K562 (cell line): ENCODE measurements at regions not wholly inside any gene's neighbourhood (a gene's known extent, or its start where the extent isn't known, plus 50 kb on each side); places are given as distances from the start of the nearest gene placed in this dataset.
A peak's percentile ranks its signal among the peaks of the same experiment; 100 is the strongest.

ENCODE experiments used
- DNMT1 ChIP-seq: fragments of 450-650 bp; IDR thresholded peaks from 2 replicates; pipeline ENCODE4 v1.6.1; 2016; ENCODE audit warnings: antibody characterized with exemption, mild to moderate bottlenecking
- KDM5B ChIP-seq: fragments of 200-600 bp; sonication (generic); IDR thresholded peaks from 2 replicates; pipeline ENCODE4 v1.6.1; 2012; ENCODE audit warnings: low read depth, mild to moderate bottlenecking, moderate library complexity, low read length, control low read depth, inconsistent platforms; ENCODE audit not compliant: insufficient replicate concordance
- MED1 ChIP-seq: sonication (generic); formaldehyde crosslinking; IDR thresholded peaks from 2 replicates; pipeline ENCODE4 v1.8.1; 2023; ENCODE audit warnings: missing genetic modification reagents, borderline replicate concordance
- NFIC ChIP-seq: fragments of 450-650 bp; IDR thresholded peaks from 2 replicates; pipeline ENCODE4 v1.6.1; 2017; ENCODE audit warnings: mild to moderate bottlenecking, inconsistent platforms
- NFRKB ChIP-seq: fragments of 450-650 bp; IDR thresholded peaks from 2 replicates; pipeline ENCODE4 v1.6.1; 2016; ENCODE audit warnings: low read depth
- PPARD ChIP-seq: fragments of 250-450 bp; sonication (Bioruptor Pico); IDR thresholded peaks from 2 replicates; pipeline ENCODE4 v1.8.0; 2022; ENCODE audit warnings: inconsistent platforms, mild to moderate bottlenecking, moderate library complexity
- RBM15 ChIP-seq: fragments of 200-400 bp; formaldehyde crosslinking; IDR thresholded peaks from 2 replicates; pipeline ENCODE4 v1.6.1; 2018; ENCODE audit warnings: mild to moderate bottlenecking, low read length, moderate library complexity; ENCODE audit not compliant: insufficient read depth
- RBM34 ChIP-seq: fragments of 200-400 bp; formaldehyde crosslinking; IDR thresholded peaks from 2 replicates; pipeline ENCODE4 v1.6.1; 2018; ENCODE audit warnings: low read length, borderline replicate concordance; ENCODE audit not compliant: insufficient read depth
- RHOXF2B ChIP-seq: fragments of 250-450 bp; sonication (Bioruptor Pico); conservative IDR thresholded peaks from 2 replicates; pipeline ENCODE4 v1.5.1; 2021
- RUNX1 ChIP-seq: sonication (generic); IDR thresholded peaks from 2 replicates; pipeline ENCODE4 v1.6.1; 2016; ENCODE audit warnings: antibody characterized with exemption, low read depth
- SAFB2 ChIP-seq: fragments of 200-400 bp; formaldehyde crosslinking; IDR thresholded peaks from 2 replicates; pipeline ENCODE4 v1.6.1; 2018; ENCODE audit warnings: borderline replicate concordance, low read length, low read depth, moderate library complexity; ENCODE audit not compliant: severe bottlenecking
- SAP30 ChIP-seq: fragments of 200-600 bp; sonication (generic); IDR thresholded peaks from 2 replicates; pipeline ENCODE4 v1.6.1; 2012; ENCODE audit warnings: borderline replicate concordance, low read depth, mild to moderate bottlenecking, moderate library complexity, low read length, control low read depth, inconsistent platforms; ENCODE audit not compliant: insufficient read depth, poor library complexity, severe bottlenecking
- ZNF699 ChIP-seq: fragments of 250-450 bp; sonication (Bioruptor Pico); IDR thresholded peaks from 2 replicates; pipeline ENCODE4 v1.8.0; 2021; ENCODE audit warnings: mild to moderate bottlenecking, moderate library complexity; ENCODE audit not compliant: insufficient replicate concordance
- TF ChIP-seq, protein P1 (sequence below): fragments of 250-450 bp; sonication (Bioruptor Pico); IDR thresholded peaks from 2 replicates; pipeline ENCODE4 v1.5.0; 2021
- TF ChIP-seq, protein P2 (sequence below), 2 experiments: IDR thresholded peaks; 2 replicates each; pipeline ENCODE4 v1.6.1; 2011; ENCODE audit warnings: borderline replicate concordance in 1 of 2, control low read depth in 1 of 2, low read depth in 1 of 2, low read length in 1 of 2, mild to moderate bottlenecking in 1 of 2, mixed read lengths in 1 of 2, moderate library complexity in 1 of 2; ENCODE audit not compliant: insufficient read depth in 1 of 2, insufficient read length in 1 of 2, poor library complexity in 1 of 2, severe bottlenecking in 1 of 2; ENCODE audit errors: extremely low read depth in 1 of 2
- TF ChIP-seq, protein P3 (sequence below): fragments of 250-450 bp; sonication (Bioruptor Pico); IDR thresholded peaks from 2 replicates; pipeline ENCODE4 v1.6.1; 2021; ENCODE audit warnings: mild to moderate bottlenecking
- TF ChIP-seq, protein P4 (sequence below): sonication (generic); formaldehyde crosslinking; IDR thresholded peaks from 2 replicates; pipeline ENCODE4 v1.8.0; 2023; ENCODE audit warnings: mild to moderate bottlenecking, missing genetic modification reagents
- TF ChIP-seq, protein P5 (sequence below): sonication (generic); formaldehyde crosslinking; IDR thresholded peaks from 2 replicates; pipeline ENCODE4 v1.8.0; 2022; ENCODE audit warnings: mild to moderate bottlenecking, missing genetic modification reagents

DNA sequence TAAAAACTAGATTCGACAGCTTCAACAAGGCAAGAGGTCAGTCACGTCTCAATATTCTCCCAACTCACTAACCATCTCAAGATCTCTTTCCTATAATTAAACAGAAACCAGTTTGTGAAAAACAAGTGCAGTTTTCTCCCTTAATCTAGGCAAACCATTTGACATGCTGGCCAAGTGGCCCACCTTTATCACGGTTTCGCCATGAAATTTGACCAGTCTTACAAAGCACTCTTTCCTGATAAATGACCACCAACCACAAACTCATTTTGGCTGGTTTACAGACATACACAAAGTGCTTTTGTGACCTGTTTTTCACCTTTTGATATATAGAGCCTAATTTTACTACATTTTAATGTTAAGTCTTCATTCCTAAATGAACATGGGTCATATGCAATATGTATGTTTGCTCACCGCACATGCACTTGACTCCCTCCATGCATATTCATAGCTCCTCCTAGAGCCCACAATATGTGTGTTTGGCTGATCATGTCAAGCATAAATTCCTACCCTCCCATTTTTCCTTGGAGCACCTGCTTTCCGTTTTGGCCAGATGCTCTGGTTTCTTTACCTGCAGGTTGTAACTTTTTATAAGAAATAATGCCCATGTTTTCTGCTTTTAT lies 385.1 kb downstream of the RAD51AP2 start (continued):
- TF ChIP-seq, protein P1, sequence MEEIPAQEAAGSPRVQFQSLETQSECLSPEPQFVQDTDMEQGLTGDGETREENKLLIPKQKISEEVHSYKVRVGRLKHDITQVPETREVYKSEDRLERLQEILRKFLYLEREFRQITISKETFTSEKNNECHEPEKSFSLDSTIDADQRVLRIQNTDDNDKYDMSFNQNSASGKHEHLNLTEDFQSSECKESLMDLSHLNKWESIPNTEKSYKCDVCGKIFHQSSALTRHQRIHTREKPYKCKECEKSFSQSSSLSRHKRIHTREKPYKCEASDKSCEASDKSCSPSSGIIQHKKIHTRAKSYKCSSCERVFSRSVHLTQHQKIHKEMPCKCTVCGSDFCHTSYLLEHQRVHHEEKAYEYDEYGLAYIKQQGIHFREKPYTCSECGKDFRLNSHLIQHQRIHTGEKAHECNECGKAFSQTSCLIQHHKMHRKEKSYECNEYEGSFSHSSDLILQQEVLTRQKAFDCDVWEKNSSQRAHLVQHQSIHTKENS (CRISPR knock-in tag): no peak
- peak; percentile 72; the same call in 1 of the 2 replicates for TF ChIP-seq RUNX1
- no peak for TF ChIP-seq SAP30
- no peak for TF ChIP-seq RBM34
- TF ChIP-seq, protein P2, sequence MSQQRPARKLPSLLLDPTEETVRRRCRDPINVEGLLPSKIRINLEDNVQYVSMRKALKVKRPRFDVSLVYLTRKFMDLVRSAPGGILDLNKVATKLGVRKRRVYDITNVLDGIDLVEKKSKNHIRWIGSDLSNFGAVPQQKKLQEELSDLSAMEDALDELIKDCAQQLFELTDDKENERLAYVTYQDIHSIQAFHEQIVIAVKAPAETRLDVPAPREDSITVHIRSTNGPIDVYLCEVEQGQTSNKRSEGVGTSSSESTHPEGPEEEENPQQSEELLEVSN (IDR thresholded peaks at IDR 0.05; ENCODE audit: borderline replicate concordance in 1 of 2, extremely low read depth in 1 of 2, insufficient read depth in 1 of 2, insufficient read length in 1 of 2, low read depth in 1 of 2, low read length in 1 of 2, poor library complexity in 1 of 2, severe bottlenecking in 1 of 2): no peak
- TF ChIP-seq, protein P3, sequence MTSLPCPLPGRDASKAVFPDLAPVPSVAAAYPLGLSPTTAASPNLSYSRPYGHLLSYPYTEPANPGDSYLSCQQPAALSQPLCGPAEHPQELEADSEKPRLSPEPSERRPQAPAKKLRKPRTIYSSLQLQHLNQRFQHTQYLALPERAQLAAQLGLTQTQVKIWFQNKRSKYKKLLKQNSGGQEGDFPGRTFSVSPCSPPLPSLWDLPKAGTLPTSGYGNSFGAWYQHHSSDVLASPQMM: no peak
- TF ChIP-seq NFIC: peak; percentile 62
- TF ChIP-seq DNMT1: no peak
- no peak for TF ChIP-seq MED1
- TF ChIP-seq, protein P4, sequence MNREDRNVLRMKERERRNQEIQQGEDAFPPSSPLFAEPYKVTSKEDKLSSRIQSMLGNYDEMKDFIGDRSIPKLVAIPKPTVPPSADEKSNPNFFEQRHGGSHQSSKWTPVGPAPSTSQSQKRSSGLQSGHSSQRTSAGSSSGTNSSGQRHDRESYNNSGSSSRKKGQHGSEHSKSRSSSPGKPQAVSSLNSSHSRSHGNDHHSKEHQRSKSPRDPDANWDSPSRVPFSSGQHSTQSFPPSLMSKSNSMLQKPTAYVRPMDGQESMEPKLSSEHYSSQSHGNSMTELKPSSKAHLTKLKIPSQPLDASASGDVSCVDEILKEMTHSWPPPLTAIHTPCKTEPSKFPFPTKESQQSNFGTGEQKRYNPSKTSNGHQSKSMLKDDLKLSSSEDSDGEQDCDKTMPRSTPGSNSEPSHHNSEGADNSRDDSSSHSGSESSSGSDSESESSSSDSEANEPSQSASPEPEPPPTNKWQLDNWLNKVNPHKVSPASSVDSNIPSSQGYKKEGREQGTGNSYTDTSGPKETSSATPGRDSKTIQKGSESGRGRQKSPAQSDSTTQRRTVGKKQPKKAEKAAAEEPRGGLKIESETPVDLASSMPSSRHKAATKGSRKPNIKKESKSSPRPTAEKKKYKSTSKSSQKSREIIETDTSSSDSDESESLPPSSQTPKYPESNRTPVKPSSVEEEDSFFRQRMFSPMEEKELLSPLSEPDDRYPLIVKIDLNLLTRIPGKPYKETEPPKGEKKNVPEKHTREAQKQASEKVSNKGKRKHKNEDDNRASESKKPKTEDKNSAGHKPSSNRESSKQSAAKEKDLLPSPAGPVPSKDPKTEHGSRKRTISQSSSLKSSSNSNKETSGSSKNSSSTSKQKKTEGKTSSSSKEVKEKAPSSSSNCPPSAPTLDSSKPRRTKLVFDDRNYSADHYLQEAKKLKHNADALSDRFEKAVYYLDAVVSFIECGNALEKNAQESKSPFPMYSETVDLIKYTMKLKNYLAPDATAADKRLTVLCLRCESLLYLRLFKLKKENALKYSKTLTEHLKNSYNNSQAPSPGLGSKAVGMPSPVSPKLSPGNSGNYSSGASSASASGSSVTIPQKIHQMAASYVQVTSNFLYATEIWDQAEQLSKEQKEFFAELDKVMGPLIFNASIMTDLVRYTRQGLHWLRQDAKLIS: peak; percentile 40; the same call in 1 of the 2 replicates
- no peak for TF ChIP-seq KDM5B
- no peak for TF ChIP-seq PPARD (CRISPR knock-in tag)
- TF ChIP-seq NFRKB: no peak
- TF ChIP-seq, protein P5, sequence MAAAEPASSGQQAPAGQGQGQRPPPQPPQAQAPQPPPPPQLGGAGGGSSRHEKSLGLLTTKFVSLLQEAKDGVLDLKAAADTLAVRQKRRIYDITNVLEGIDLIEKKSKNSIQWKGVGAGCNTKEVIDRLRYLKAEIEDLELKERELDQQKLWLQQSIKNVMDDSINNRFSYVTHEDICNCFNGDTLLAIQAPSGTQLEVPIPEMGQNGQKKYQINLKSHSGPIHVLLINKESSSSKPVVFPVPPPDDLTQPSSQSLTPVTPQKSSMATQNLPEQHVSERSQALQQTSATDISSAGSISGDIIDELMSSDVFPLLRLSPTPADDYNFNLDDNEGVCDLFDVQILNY (CRISPR knock-in tag): no peak
- no peak for TF ChIP-seq RBM15
- TF ChIP-seq ZNF699 (CRISPR knock-in tag): no peak
- no peak for TF ChIP-seq SAFB2
- no peak for TF ChIP-seq RHOXF2B
